T-helper 2 cell treated with Interferon-gamma antibody and Interleukin-4, amounts not matched to agents 100 ng/mL and 5 ng/mL, for 36 hours (primary cell): ENCODE measurements at regions not wholly inside any gene's neighbourhood (a gene's known extent, or its start where the extent isn't known, plus 50 kb on each side); places are given as distances from the start of the nearest gene placed in this dataset.

Experiments used
- intact Hi-C: fragments of 100-400 bp; cut with micrococcal nuclease; formaldehyde crosslinking; loops from one replicate; pipeline ENCODE4 v1.15.1; 2023

GRCh38 chr3:145134738-145135137, 1026.2 kb downstream of the PLOD2 start:
- intact Hi-C loops, result no loop called here

- intact Hi-C loops, result no loop called here
These were observed 1016.6 kb downstream of the PLOD2 start for GRCh38 chr3:145144361-145144760.

GRCh38 chr3:145145461-145145860, 1015.5 kb downstream of the PLOD2 start:
- intact Hi-C loops, result no loop called here

GRCh38 chr3:145159640-145160039, 1001.3 kb downstream of the PLOD2 start:
- intact Hi-C loops, result no loop called here

- intact Hi-C loops, result no loop called here
These were observed 990.9 kb downstream of the PLOD2 start for GRCh38 chr3:145170121-145170520.

GRCh38 chr3:145175626-145176025, 985.4 kb downstream of the PLOD2 start:
- intact Hi-C loops, result no loop called here

GRCh38 chr3:145176907-145177306, 984.1 kb downstream of the PLOD2 start:
- intact Hi-C loops, result no loop called here

- intact Hi-C loops, result no loop called here
These were observed 983.2 kb downstream of the PLOD2 start for GRCh38 chr3:145177828-145178227.

GRCh38 chr3:145182196-145182911, 978.6 kb downstream of the PLOD2 start:
- intact Hi-C loops, result no loop called here

- intact Hi-C loops, result no loop called here
These were observed 977.7 kb downstream of the PLOD2 start for GRCh38 chr3:145183261-145183660.

GRCh38 chr3:145188079-145188770, 972.8 kb downstream of the PLOD2 start:
- intact Hi-C loops, result no loop called here

GRCh38 chr3:145190138-145190537, 970.8 kb downstream of the PLOD2 start:
- intact Hi-C loops, result no loop called here

- intact Hi-C loops, result no loop called here
These were observed 970.2 kb downstream of the PLOD2 start for GRCh38 chr3:145190761-145191160.

- intact Hi-C loops, result no loop called here
These were observed 969.4 kb downstream of the PLOD2 start for GRCh38 chr3:145191543-145191942.

GRCh38 chr3:145197051-145197820, 963.7 kb downstream of the PLOD2 start:
- intact Hi-C loops, result no loop called here

- intact Hi-C loops, result no loop called here
These were observed 963.2 kb downstream of the PLOD2 start for GRCh38 chr3:145197821-145198220.

GRCh38 chr3:145209561-145209960, 951.4 kb downstream of the PLOD2 start:
- intact Hi-C loops, result no loop called here

- intact Hi-C loops, result no loop called here
These were observed 941.4 kb downstream of the PLOD2 start for GRCh38 chr3:145219355-145220235.

- intact Hi-C loops, result no loop called here
These were observed 936.1 kb downstream of the PLOD2 start for GRCh38 chr3:145224886-145225285.

GRCh38 chr3:145243875-145244274, 917.1 kb downstream of the PLOD2 start:
- intact Hi-C loops, result no loop called here

GRCh38 chr3:145244327-145244726, 916.7 kb downstream of the PLOD2 start:
- intact Hi-C loops, result no loop called here
